ENCODE measurements at regions not wholly inside any gene's neighbourhood (a gene's known extent, or its start where the extent isn't known, plus 50 kb on each side); places are given as distances from the start of the nearest gene placed in this dataset.

- TF ChIP-seq CHD7 (IDR thresholded peaks at IDR 0.05; ENCODE audit: insufficient replicate concordance, low read length): no peak
- TF ChIP-seq TEAD4 (IDR thresholded peaks at IDR 0.05; ENCODE audit: low read depth, low read length): no peak
- no peak for TF ChIP-seq CTCF (IDR thresholded peaks at IDR 0.05; ENCODE audit: control extremely low read depth in 1 of 3, insufficient read depth in 1 of 3, low read depth in 1 of 3, low read length in 3 of 3)
Observed at GRCh38 chr7:47689558-47689957, 107.6 kb upstream of the TNS3 start (continued).
